T-cell (primary cell): ENCODE measurements at regions not wholly inside any gene's neighbourhood (a gene's known extent, or its start where the extent isn't known, plus 50 kb on each side); places are given as distances from the start of the nearest gene placed in this dataset.

Source experiments
- ATAC-seq, 4 experiments: fragments of 200-7000 bp in 3 of 4; fragments of 150-1000 bp in 1 of 4; cut with Tn5 transposase; replicated peaks in 1 of 4; 1 replicate in 3 of 4; 2 replicates in 1 of 4; pipeline ENCODE4 v1.10.0; 2021; ENCODE audit warnings: moderate library complexity in 3 of 4, mild to moderate bottlenecking in 2 of 4, moderate number of reproducible peaks in 1 of 4
- CTCF ChIA-PET, 2 donors: fragments of 300-600 bp; sonication (Branson Sonifier 250); formaldehyde crosslinking; loops; one replicate each; lab custom pipeline; 2022; ENCODE audit warnings: antibody characterized with exemption in 2 of 2; lab: Charles Lee
- POLR2A ChIA-PET, 2 donors: fragments of 300-600 bp; sonication (Branson Sonifier 250); formaldehyde crosslinking; loops; one replicate each; lab custom pipeline; 2022; ENCODE audit warnings: antibody characterized with exemption in 2 of 2; lab: Charles Lee
- DNase-seq, 35 experiments: peaks; one replicate each; pipeline versions ENCODE4 v3.0.0 to v3.0.0-alpha.2; 2013 to 2023
- H3K27ac ChIP-seq: one replicate; pipeline ENCODE4 v1.5.1; 2013; ENCODE audit warnings: low read length
- H3K27me3 ChIP-seq, 2 experiments: replicated peaks in 1 of 2; 1 replicate in 1 of 2; 2 replicates in 1 of 2; pipeline versions ENCODE4 v1.6.1 to v1.7.0; 2013; ENCODE audit warnings: low read length in 1 of 2, mixed read lengths in 1 of 2; ENCODE audit not compliant: control insufficient read depth in 2 of 2, insufficient read depth in 2 of 2; ENCODE audit errors: extremely low read depth in 1 of 2
- H3K36me3 ChIP-seq, 2 donors: 1 replicate in 1 of 2; 2 replicates in 1 of 2; pipeline versions ENCODE4 v1.6.1 to v1.7.0; 2013; ENCODE audit warnings: low read length in 1 of 2; ENCODE audit not compliant: control insufficient read depth in 2 of 2, insufficient read depth in 1 of 2; ENCODE audit errors: extremely low read depth in 1 of 2
- H3K4me1 ChIP-seq, 2 experiments: 1 replicate in 1 of 2; 2 replicates in 1 of 2; pipeline versions ENCODE4 v1.6.1 to v1.7.0; 2013; ENCODE audit warnings: low read length in 2 of 2, mixed read lengths in 1 of 2; ENCODE audit not compliant: insufficient read depth in 2 of 2, control insufficient read depth in 1 of 2; ENCODE audit errors: extremely low read depth in 1 of 2
- H3K4me3 ChIP-seq, 2 donors: 1 replicate in 1 of 2; 2 replicates in 1 of 2; pipeline versions ENCODE4 v1.5.1 to v1.7.0; 2013; ENCODE audit warnings: mild to moderate bottlenecking in 2 of 2, low read length in 1 of 2, moderate library complexity in 1 of 2; ENCODE audit not compliant: control insufficient read depth in 1 of 2; ENCODE audit errors: extremely low read depth in 1 of 2
- H3K9me3 ChIP-seq: 2 replicates; pipeline ENCODE4 v1.7.0; 2013
- H3K27ac Mint-ChIP-seq, 2 donors: one replicate each; pipeline ENCODE4 v1.8.0; 2020 to 2021; ENCODE audit warnings: mild to moderate bottlenecking in 2 of 2, mixed read lengths in 2 of 2
- H3K27me3 Mint-ChIP-seq, 2 donors: one replicate each; pipeline ENCODE4 v1.8.0; 2021 to 2022; ENCODE audit warnings: mixed read lengths in 2 of 2
- H3K36me3 Mint-ChIP-seq: one replicate; pipeline ENCODE4 v1.8.0; 2021; ENCODE audit warnings: mixed read lengths
- H3K4me1 Mint-ChIP-seq, 3 donors: one replicate each; pipeline ENCODE4 v1.8.0; 2020 to 2022; ENCODE audit warnings: mixed read lengths in 3 of 3, mild to moderate bottlenecking in 1 of 3
- H3K4me3 Mint-ChIP-seq, 3 donors: one replicate each; pipeline ENCODE4 v1.8.0; 2020 to 2022; ENCODE audit warnings: mild to moderate bottlenecking in 3 of 3, mixed read lengths in 3 of 3, moderate library complexity in 3 of 3
- H3K9me3 Mint-ChIP-seq, 3 donors: one replicate each; pipeline ENCODE4 v1.8.0; 2020 to 2022; ENCODE audit warnings: mixed read lengths in 3 of 3
- WGBS: methylation state at CpG from one replicate; pipeline ENCODE4 v1.1.5; 2013; ENCODE audit warnings: missing lambda C conversion rate; ENCODE audit not compliant: insufficient coverage; 5-methylcytosine and 5-hydroxymethylcytosine counted together

GRCh38 chr11:134795017-134795416 lies 383.0 kb upstream of the B3GAT1 start:
- Histone ChIP-seq H3K4me3 (no peak overlapping the region), H3K27ac (no peak overlapping the region), H3K27me3 (peaks cover 0 to 29% of the 10 kb centered on the region in 2 experiments), H3K9me3 (no peaks in the 10 kb centered on the region), H3K36me3 (no peaks in the 10 kb centered on the region), H3K4me1 (no peaks in the 10 kb centered on the region)
- no peak overlapping the region for H3K27ac Mint-ChIP-seq
- no peak overlapping the region for H3K4me3 Mint-ChIP-seq
- DNase-seq, result no peak
- H3K36me3 Mint-ChIP-seq, result no peaks in the 10 kb centered on the region
- H3K27me3 Mint-ChIP-seq, result peaks cover 12 to 18% of the 10 kb centered on the region in 2 donors
- WGBS, result 72% methylated on average over 2 of the region's 7 CpGs
- H3K9me3 Mint-ChIP-seq, result no peaks in the 10 kb centered on the region
- no peak for ATAC-seq
- no peaks in the 10 kb centered on the region for H3K4me1 Mint-ChIP-seq
- ChIA-PET CTCF (no interaction called here), POLR2A (no interaction called here)

GRCh38 chr11:134794192-134794591 lies 382.1 kb upstream of the B3GAT1 start:
- WGBS, result 63% methylated on average over 8 of the region's 9 CpGs
- no peaks in the 10 kb centered on the region for H3K4me1 ChIP-seq
- POLR2A ChIA-PET, result no interaction called here

DNA sequence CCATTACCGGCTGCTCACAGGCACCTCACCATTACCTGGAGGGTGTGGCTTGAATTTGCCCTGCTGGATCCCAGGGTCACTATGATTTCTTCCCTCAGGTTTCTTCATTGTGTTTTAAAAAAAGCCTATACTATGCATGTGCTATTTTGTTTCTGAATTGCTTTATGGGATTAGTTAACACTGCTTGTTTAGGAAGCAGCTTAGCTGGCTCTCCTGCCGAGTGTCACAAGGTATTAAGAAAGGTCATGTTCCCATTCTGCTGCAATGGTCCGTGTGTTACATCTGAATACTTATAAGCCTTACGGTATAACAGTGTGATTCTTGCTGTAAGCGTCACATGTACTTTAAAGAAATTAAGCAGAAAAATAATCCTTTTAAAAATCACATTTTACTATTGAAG lies 380.6 kb upstream of the B3GAT1 start:
- ATAC-seq, result no peak
- ChIA-PET CTCF (no interaction called here), POLR2A (no interaction called here)
- no peaks in the 10 kb centered on the region for H3K36me3 ChIP-seq
- no peaks in the 10 kb centered on the region for H3K4me1 ChIP-seq
- Mint-ChIP-seq H3K36me3 (no peaks in the 10 kb centered on the region), H3K27ac (no peak overlapping the region), H3K27me3 (peaks cover 11 to 15% of the 10 kb centered on the region in 2 donors), H3K9me3 (no peaks in the 10 kb centered on the region), H3K4me3 (no peak overlapping the region), H3K4me1 (no peaks in the 10 kb centered on the region)
- H3K27me3 ChIP-seq, result peaks cover 0 to 16% of the 10 kb centered on the region in 2 experiments
- H3K4me3 ChIP-seq, result no peak overlapping the region
- 100% methylated on average over 1 of the region's 5 CpGs for WGBS
- no peak overlapping the region for H3K27ac ChIP-seq
- DNase-seq, result no peak
- H3K9me3 ChIP-seq, result no peaks in the 10 kb centered on the region

More at GRCh38 chr11:134794192-134794591, 382.1 kb upstream of the B3GAT1 start:
- H3K27me3 Mint-ChIP-seq, result peaks cover 8 to 15% of the 10 kb centered on the region in 2 donors
- DNase-seq, result no peak
- no peaks in the 10 kb centered on the region for H3K36me3 Mint-ChIP-seq
- H3K9me3 Mint-ChIP-seq, result no peaks in the 10 kb centered on the region
- Histone ChIP-seq H3K27ac (no peak overlapping the region), H3K9me3 (no peaks in the 10 kb centered on the region), H3K4me3 (no peak overlapping the region), H3K36me3 (no peaks in the 10 kb centered on the region), H3K27me3 (peaks cover 0 to 27% of the 10 kb centered on the region in 2 experiments)
- H3K27ac Mint-ChIP-seq, result no peak overlapping the region
- ATAC-seq, result no peak
- CTCF ChIA-PET, result no interaction called here
- no peaks in the 10 kb centered on the region for H3K4me1 Mint-ChIP-seq
- no peak overlapping the region for H3K4me3 Mint-ChIP-seq

- H3K4me3 Mint-ChIP-seq, result no peak overlapping the region
- H3K4me1 Mint-ChIP-seq, result no peaks in the 10 kb centered on the region
- Histone ChIP-seq H3K4me3 (no peak overlapping the region), H3K9me3 (no peaks in the 10 kb centered on the region), H3K36me3 (no peaks in the 10 kb centered on the region), H3K27me3 (peaks cover 0 to 14% of the 10 kb centered on the region in 2 experiments), H3K27ac (no peak overlapping the region), H3K4me1 (no peaks in the 10 kb centered on the region)
- no peak for ATAC-seq
- ChIA-PET CTCF (no interaction called here), POLR2A (no interaction called here)
- DNase-seq, result no peak
- H3K9me3 Mint-ChIP-seq, result no peaks in the 10 kb centered on the region
- peaks cover 11 to 17% of the 10 kb centered on the region in 2 donors for H3K27me3 Mint-ChIP-seq
- H3K36me3 Mint-ChIP-seq, result no peaks in the 10 kb centered on the region
- H3K27ac Mint-ChIP-seq, result no peak overlapping the region
- WGBS, result 65% methylated on average over 3 of the region's 7 CpGs
These were observed 380.0 kb upstream of the B3GAT1 start for GRCh38 chr11:134792044-134792443.

DNA sequence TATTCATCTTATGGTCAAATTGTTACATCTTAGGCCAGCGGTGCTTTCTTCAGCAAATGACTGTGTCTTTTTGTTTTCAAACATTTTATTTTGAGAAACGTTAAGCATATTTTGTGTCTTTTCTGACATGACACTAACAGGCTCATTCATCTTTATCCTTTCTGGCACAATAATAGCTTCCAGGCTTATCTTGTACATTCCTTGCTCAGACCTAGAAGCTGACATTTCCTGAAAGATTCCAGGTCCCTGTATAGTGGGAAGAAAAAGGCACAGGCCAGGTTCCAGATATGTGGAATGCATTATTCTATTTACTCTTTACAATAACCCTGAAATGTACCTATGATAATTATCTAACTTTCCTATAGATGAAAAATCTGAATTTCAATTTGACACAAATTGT lies 379.1 kb upstream of the B3GAT1 start:
- no peaks in the 10 kb centered on the region for H3K36me3 ChIP-seq
- H3K4me3 ChIP-seq, result no peak overlapping the region
- peaks cover 2 to 18% of the 10 kb centered on the region in 2 experiments for H3K27me3 ChIP-seq
- H3K9me3 ChIP-seq, result no peaks in the 10 kb centered on the region
- ChIA-PET POLR2A (no interaction called here), CTCF (no interaction called here)
- H3K27ac ChIP-seq, result no peak overlapping the region
- H3K27me3 Mint-ChIP-seq, result peaks cover 17 to 19% of the 10 kb centered on the region in 2 donors
- DNase-seq (no peak), ATAC-seq (no peak)
- no CpG with 5 or more reads among the region's 2 CpGs for WGBS
- no peaks in the 10 kb centered on the region for H3K4me1 Mint-ChIP-seq
- H3K4me3 Mint-ChIP-seq, result no peak overlapping the region
- no peaks in the 10 kb centered on the region for H3K36me3 Mint-ChIP-seq
- H3K9me3 Mint-ChIP-seq, result no peaks in the 10 kb centered on the region
- H3K4me1 ChIP-seq, result no peaks in the 10 kb centered on the region
- H3K27ac Mint-ChIP-seq, result no peak overlapping the region

- no peak overlapping the region for H3K4me3 ChIP-seq
- Mint-ChIP-seq H3K9me3 (no peaks in the 10 kb centered on the region), H3K4me3 (no peak overlapping the region), H3K27me3 (peaks cover 20 to 23% of the 10 kb centered on the region in 2 donors), H3K4me1 (no peaks in the 10 kb centered on the region), H3K36me3 (no peaks in the 10 kb centered on the region), H3K27ac (no peak overlapping the region)
- CTCF ChIA-PET, result no interaction called here
- DNase-seq (no peak), ATAC-seq (no peak)
- H3K4me1 ChIP-seq, result no peaks in the 10 kb centered on the region
- no peaks in the 10 kb centered on the region for H3K9me3 ChIP-seq
- no peak overlapping the region for H3K27ac ChIP-seq
- no peaks in the 10 kb centered on the region for H3K36me3 ChIP-seq
- POLR2A ChIA-PET, result no interaction called here
- peaks cover 2 to 23% of the 10 kb centered on the region in 2 experiments for H3K27me3 ChIP-seq
- 91% methylated on average over 9 of the region's 10 CpGs for WGBS
These were observed 377.1 kb upstream of the B3GAT1 start for GRCh38 chr11:134789104-134789503.

DNA sequence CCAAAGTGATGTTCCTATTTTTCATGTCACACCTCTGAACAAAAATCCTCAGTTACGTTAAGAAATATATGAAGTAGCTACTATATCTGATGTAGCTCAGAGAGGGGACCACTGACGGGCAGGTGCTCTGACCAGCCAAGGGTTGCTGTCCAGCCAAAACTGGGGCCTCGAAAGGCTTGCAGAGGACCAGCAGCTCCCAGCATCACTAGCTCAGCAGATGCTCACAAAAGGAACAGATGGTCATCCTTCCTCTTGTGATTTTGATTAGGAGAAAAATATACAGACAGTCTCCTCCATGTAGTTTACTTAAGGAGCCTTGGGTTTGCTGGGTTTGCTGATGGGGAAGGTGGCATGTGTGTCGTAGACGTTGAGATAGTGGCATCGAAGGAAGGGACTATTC lies 374.6 kb upstream of the B3GAT1 start:
- H3K27ac Mint-ChIP-seq, result no peak overlapping the region

More for the DNA sequence above, 374.6 kb upstream of the B3GAT1 start:
- Mint-ChIP-seq H3K4me1 (no peaks in the 10 kb centered on the region), H3K36me3 (no peaks in the 10 kb centered on the region), H3K9me3 (no peaks in the 10 kb centered on the region), H3K4me3 (no peak overlapping the region), H3K27me3 (peaks cover 25 to 26% of the 10 kb centered on the region in 2 donors)
- CTCF ChIA-PET, result no interaction called here
- peaks cover 2 to 22% of the 10 kb centered on the region in 2 experiments for H3K27me3 ChIP-seq
- H3K27ac ChIP-seq, result no peak overlapping the region
- POLR2A ChIA-PET, result no interaction called here
- DNase-seq (no peak), ATAC-seq (no peak)
- no peaks in the 10 kb centered on the region for H3K4me1 ChIP-seq
- H3K9me3 ChIP-seq, result no peaks in the 10 kb centered on the region
- H3K36me3 ChIP-seq, result no peaks in the 10 kb centered on the region
- 90% methylated on average over 2 of the region's 6 CpGs for WGBS
- H3K4me3 ChIP-seq, result no peak overlapping the region
